Tibial nerve (tissue), 4 donors: ENCODE measurements at regions not wholly inside any gene's neighbourhood (a gene's known extent, or its start where the extent isn't known, plus 50 kb on each side); places are given as distances from the start of the nearest gene placed in this dataset.
"Not testable (repeated sequence)": the region's sequence is repeated elsewhere in the genome, so short reads cannot be mapped to it uniquely, and the experiment has no call there.

Experiments used
- DNase-seq, 2 donors: peaks; one replicate each; pipeline ENCODE4 v3.0.0-alpha.2; 2019; ENCODE audit warnings: low spot score in 2 of 2
- H3K27ac ChIP-seq, 4 donors: fragments of 200-600 bp; sonication (generic) in 3 of 4; one replicate each; pipeline ENCODE4 v1.5.1; 2017 to 2019; ENCODE audit warnings: mild to moderate bottlenecking in 1 of 4
- H3K27me3 ChIP-seq, 2 donors: fragments of 200-600 bp; sonication (generic) in 1 of 2; one replicate each; pipeline versions ENCODE4 v1.5.1 to v1.6.0; 2017 to 2019
- H3K36me3 ChIP-seq, 3 donors: fragments of 200-600 bp; sonication (generic); one replicate each; pipeline ENCODE4 v1.5.1; 2018 to 2019
- H3K4me1 ChIP-seq, 4 donors: fragments of 200-600 bp; sonication (generic) in 3 of 4; one replicate each; pipeline ENCODE4 v1.5.1; 2017 to 2019
- H3K4me3 ChIP-seq, 4 donors: fragments of 200-600 bp; sonication (generic) in 3 of 4; one replicate each; pipeline ENCODE4 v1.5.1; 2017 to 2019; ENCODE audit warnings: mild to moderate bottlenecking in 1 of 4, moderate library complexity in 1 of 4
- H3K9me3 ChIP-seq, 4 donors: fragments of 200-600 bp; sonication (generic) in 3 of 4; one replicate each; pipeline ENCODE4 v1.5.1; 2017 to 2019
- CTCF ChIP-seq, 5 experiments: fragments of 200-600 bp in 3 of 5; fragments of 450-650 bp in 2 of 5; sonication (generic) in 3 of 5; IDR thresholded peaks; one replicate each; pipeline ENCODE4 v1.5.1; 2016 to 2019; ENCODE audit warnings: antibody characterized with exemption in 5 of 5, mild to moderate bottlenecking in 3 of 5, moderate library complexity in 2 of 5
- EP300 ChIP-seq, 2 donors: sonication (generic); formaldehyde crosslinking; IDR thresholded peaks; one replicate each; pipeline ENCODE4 v1.6.1; 2017; ENCODE audit warnings: antibody characterized with exemption in 2 of 2, mild to moderate bottlenecking in 1 of 2
- POLR2A ChIP-seq, 2 donors: fragments of 450-650 bp; IDR thresholded peaks; one replicate each; pipeline ENCODE4 v1.6.1; 2017; ENCODE audit warnings: antibody characterized with exemption in 2 of 2, mild to moderate bottlenecking in 2 of 2, moderate library complexity in 2 of 2
- WGBS, 2 donors: methylation state at CpG; one replicate each; pipeline ENCODE4 v1.1.5; 2018; 5-methylcytosine and 5-hydroxymethylcytosine counted together

DNA sequence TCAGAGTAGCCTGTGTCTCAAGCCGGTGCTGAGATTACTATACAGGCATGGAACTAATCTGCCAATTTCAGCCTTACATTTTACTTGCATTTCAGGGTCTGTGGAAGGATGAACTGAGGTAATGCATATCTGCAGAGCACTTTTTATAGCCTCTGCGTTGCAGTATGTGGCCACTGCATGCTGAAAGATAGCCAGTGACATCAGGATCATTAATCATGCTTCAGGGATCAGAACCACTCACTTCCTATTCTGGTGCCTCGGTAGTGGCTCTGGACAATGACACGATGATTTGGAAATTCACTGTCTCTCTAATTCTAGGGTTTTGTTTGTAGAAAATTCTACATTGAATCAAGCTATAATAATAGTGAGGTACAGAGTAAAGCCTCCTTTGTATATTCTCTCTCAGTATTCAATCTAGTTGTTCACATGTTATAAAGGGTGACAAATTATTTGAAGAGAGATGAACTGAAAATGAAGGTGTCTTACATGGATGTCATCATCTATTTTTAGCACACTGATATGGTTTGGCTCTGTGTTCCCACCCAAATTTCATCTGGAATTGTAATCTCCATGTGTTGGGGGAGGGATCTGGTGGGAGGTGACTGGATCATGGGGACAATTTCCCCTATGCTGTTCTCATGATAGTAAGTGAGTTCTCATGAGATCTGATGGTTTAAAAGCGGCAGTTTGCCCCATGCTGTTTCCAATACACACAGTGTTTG, 554.3 kb upstream of the MIS18BP1 start:
- WGBS, 2 donors: 44 to 50% methylated on average over 5 of the region's 5 CpGs
- Histone ChIP-seq H3K27me3 (no peaks in the 10 kb centered on the region), H3K9me3 (no peaks in the 10 kb centered on the region), H3K36me3 (no peaks in the 10 kb centered on the region), H3K4me1 (peaks cover 0 to 13% (median 0%) of the 10 kb centered on the region in 4 donors), H3K4me3 (no peak overlapping the region), H3K27ac (no peak overlapping the region)
- TF ChIP-seq POLR2A (IDR thresholded peaks at IDR 0.05) (no peak), CTCF (IDR thresholded peaks at IDR 0.05) (no peak), EP300 (IDR thresholded peaks at IDR 0.05) (no peak)
- no peak for DNase-seq

DNA sequence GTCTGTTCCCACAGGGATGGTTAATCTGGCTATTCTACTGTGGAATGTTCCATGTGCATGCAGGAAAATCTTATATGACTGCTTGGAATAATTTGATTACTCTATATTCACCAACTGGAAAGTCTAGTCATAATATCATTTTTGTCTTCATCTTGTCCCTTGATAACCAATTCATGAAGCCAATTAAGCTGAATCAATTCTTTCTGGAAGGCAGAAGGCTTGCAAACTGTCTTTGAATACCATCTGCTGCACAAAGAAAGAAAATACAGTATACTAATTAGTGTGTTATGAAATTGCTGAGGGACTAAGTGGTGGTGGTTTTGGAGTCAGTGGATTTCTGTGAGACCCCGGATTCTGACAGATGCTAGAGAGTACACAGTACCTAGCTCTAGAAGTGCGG, 546.5 kb upstream of the MIS18BP1 start:
- 93 to 94% methylated on average over 2 of the region's 2 CpGs for WGBS, 2 donors

GRCh38 chr14:45798659-45799058, 545.7 kb upstream of the MIS18BP1 start:
- H3K4me1 ChIP-seq: no peaks in the 10 kb centered on the region
- no peaks in the 10 kb centered on the region for H3K36me3 ChIP-seq
- H3K9me3 ChIP-seq: peaks cover 0 to 8% (median 0%) of the 10 kb centered on the region in 4 donors
- no peaks in the 10 kb centered on the region for H3K27me3 ChIP-seq
- DNase-seq: no peak
- TF ChIP-seq POLR2A (IDR thresholded peaks at IDR 0.05): no peak
- no peak for TF ChIP-seq EP300 (IDR thresholded peaks at IDR 0.05)
- TF ChIP-seq CTCF (IDR thresholded peaks at IDR 0.05): no peak
- no peak overlapping the region for H3K4me3 ChIP-seq
- 84 to 89% methylated on average over 3 of the region's 3 CpGs for whole genome bisulfite sequencing, 2 donors
- H3K27ac ChIP-seq: no peak overlapping the region

More for the DNA sequence above, 546.5 kb upstream of the MIS18BP1 start:
- Histone ChIP-seq H3K27me3 (no peaks in the 10 kb centered on the region), H3K9me3 (peaks cover 0 to 8% (median 0%) of the 10 kb centered on the region in 4 donors), H3K27ac (no peak overlapping the region), H3K36me3 (no peaks in the 10 kb centered on the region), H3K4me3 (no peak overlapping the region), H3K4me1 (no peaks in the 10 kb centered on the region)
- DNase-seq: no peak
- TF ChIP-seq EP300 (IDR thresholded peaks at IDR 0.05): no peak
- TF ChIP-seq CTCF (IDR thresholded peaks at IDR 0.05): no peak
- no peak for TF ChIP-seq POLR2A (IDR thresholded peaks at IDR 0.05)

GRCh38 chr14:45796006-45796405, 543.0 kb upstream of the MIS18BP1 start:
- not testable (repeated sequence) for DNase-seq, H3K36me3 ChIP-seq, H3K9me3 ChIP-seq, H3K27ac ChIP-seq, H3K4me1 ChIP-seq, H3K4me3 ChIP-seq, H3K27me3 ChIP-seq
- WGBS, 2 donors: 83% methylated on average over 8 of the region's 8 CpGs

DNA sequence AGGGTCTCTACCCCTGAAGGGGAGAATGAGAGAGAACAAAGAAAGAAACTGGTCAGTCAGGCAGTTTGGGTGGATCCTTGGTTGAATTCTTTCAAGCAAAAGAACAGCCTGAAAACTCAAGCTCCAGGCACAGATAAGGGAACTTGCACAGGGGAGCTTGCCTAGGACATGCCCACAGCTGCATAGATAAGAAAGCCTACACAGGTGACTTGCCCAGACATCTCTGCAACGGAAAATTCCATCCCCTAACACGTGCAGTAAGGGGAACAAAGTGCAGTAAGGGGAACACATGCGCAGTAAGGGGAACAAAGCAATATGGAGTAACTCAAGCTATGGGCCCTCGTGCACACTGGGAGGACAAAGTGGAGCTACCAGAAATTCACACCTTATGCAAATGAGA, 540.1 kb upstream of the MIS18BP1 start:
- no peaks in the 10 kb centered on the region for H3K4me1 ChIP-seq
- no peak overlapping the region for H3K4me3 ChIP-seq
- WGBS, 2 donors: 85 to 86% methylated on average over 4 of the region's 4 CpGs
- no peaks in the 10 kb centered on the region for H3K27me3 ChIP-seq
- no peaks in the 10 kb centered on the region for H3K36me3 ChIP-seq
- no peak for TF ChIP-seq CTCF (IDR thresholded peaks at IDR 0.05)
- no peak overlapping the region for H3K27ac ChIP-seq
- no peak for DNase-seq
- H3K9me3 ChIP-seq: peaks cover 0 to 20% (median 0%) of the 10 kb centered on the region in 4 donors

- Histone ChIP-seq H3K9me3 (peaks cover 0 to 38% (median 0%) of the 10 kb centered on the region in 4 donors), H3K4me1 (no peaks in the 10 kb centered on the region), H3K36me3 (no peaks in the 10 kb centered on the region), H3K4me3 (no peak overlapping the region), H3K27ac (no peak overlapping the region), H3K27me3 (no peaks in the 10 kb centered on the region)
- WGBS, 2 donors: 65 to 80% methylated on average over 1 of the region's 1 CpG
- no peak for DNase-seq
- TF ChIP-seq CTCF (IDR thresholded peaks at IDR 0.05) (no peak), POLR2A (IDR thresholded peaks at IDR 0.05) (no peak), EP300 (IDR thresholded peaks at IDR 0.05) (no peak)
These were observed 537.3 kb upstream of the MIS18BP1 start for GRCh38 chr14:45790293-45790692.
